GM18517 (cell line): ENCODE measurements at regions not wholly inside any gene's neighbourhood (a gene's known extent, or its start where the extent isn't known, plus 50 kb on each side); places are given as distances from the start of the nearest gene placed in this dataset.

Source experiments
- ATAC-seq: cut with Tn5 transposase; IDR thresholded peaks from one replicate; pipeline ENCODE4 v1.9.1; 2021; ENCODE audit warnings: mild to moderate bottlenecking, moderate library complexity; ENCODE audit not compliant: unreplicated experiment

DNA sequence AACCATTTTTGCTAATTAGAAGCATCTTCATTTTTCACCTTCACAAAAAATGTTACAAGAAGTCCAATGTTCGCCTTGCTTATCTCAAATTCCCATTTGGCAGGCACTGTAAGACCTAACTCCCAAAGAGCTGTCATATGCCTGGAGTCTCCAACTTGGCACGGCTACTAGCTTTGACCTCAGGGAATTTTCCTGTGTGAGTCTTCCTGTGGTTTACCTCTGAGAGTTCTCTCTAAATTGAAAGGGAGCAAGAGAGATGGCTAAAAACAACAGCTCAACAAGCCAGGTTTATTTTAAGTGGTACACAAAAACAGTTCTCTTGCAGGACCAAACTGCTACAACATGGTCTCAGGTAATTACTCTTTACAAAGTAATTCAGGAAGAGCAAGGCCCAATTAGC is 756.0 kb upstream of the ADGRL2 start:
- ATAC-seq: no peak

DNA sequence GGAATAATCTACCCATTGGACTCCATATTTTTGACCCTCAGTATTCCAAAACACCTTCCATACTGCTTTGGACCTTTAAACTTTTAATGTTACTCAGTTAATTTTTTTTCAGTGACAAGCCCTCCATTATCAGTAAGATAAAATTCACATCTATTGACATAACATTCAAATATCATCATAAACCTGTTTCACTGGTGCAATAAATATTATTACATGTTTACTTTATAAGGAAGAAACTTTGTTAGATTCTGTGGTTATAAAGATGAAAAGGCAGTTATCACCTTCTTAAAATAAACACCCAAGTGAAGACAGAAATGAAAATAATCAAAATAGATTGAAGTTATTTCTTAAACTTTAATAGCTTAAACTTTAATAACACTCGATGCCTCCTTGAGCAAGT is 758.5 kb upstream of the ADGRL2 start:
- ATAC-seq: no peak

DNA sequence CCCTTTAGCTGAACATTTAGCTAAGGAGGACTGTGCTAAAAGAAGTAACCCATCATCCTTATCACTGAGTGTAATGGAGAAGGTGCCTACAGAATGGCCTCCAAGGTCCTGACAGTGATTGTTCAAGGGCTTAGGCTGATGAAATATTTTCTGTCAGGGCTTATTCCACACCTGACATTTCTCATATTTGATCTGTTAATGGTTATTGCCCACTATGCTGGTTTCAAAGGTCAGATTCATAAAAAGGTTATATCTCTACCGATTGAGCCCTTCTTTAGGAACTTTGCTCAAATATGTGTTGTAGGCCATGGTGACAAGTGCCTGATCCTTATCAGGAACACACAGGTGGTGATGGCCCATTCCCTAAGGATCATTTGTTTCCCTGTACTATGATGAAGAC is 766.4 kb upstream of the ADGRL2 start:
- ATAC-seq: no peak

DNA sequence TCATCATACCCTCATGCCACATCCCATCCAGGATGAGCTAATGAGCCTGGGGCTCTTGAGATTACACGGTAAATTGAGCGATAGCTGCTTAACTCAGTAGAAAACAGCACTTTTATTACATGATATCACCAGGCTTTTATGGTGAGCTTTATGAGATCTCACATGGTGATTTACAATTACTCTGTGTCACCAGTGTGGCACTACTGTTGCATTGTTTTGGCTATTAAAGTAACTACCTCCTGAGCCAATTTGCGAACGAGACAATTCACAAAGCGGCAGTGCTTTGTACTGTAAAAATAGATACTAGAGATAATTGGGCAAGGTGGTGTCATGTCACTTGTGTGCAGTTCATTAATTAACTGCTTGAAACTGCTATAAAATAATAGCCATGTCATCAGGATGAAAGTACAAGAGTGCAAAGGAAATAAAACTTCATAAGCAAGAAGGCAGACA is 767.7 kb upstream of the ADGRL2 start:
- ATAC-seq: no peak

DNA sequence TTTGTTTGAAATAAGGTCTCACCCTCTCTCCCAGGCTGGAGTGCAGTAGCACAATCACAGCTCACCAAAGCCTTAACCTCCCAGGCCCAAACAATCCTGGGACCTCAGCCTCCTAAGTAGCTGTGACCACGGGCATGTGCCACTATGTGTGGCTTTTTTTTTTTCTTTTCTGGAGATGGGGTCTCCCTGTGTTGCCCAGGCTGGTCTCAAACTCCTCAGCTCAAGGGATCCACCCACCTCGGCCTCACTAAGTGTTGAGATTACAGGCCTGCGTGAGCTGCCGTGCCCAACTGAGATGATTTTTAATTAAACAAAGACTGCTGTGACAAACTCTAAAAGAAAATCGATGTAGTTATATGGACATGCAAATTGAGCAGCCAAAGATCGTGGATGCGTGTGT is 768.4 kb upstream of the ADGRL2 start:
- ATAC-seq: no peak

DNA sequence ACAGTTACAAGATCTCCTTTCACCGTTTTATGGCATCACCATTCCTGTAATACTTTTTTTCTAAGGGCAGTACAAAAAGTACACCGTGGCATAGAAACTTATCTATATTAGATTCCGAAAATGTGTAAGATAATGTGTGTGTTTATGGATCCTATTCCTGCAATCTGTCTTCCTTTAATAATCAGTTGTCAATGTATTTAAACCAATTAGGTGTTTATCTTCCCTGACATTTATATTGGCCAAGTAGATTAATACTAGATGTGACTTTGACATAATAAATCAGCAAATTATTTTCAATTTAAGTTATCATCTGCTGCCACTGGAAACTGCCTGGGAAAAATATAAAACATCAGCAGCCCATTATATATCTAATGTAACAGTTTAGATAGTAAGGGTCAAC is 770.3 kb upstream of the ADGRL2 start:
- ATAC-seq: no peak

DNA sequence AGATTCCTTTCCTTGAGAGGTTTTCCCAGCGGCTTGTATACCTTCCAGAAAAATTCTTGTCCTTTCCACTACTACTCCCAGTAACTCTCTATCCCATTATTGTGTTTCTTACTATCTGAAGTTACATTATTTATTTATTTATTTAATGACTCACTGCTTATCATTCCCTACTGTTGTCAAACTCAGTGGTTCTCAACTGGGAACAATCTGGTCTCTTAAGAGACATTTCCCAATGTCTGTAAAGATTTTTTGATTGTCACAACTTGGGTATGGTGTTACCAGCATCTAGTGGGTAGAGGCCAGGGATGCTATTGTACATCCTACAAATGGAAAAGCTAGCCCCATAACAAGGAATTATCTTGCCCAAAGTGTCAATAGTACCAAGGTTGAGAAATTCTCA is 771.5 kb upstream of the ADGRL2 start:
- ATAC-seq: no peak

DNA sequence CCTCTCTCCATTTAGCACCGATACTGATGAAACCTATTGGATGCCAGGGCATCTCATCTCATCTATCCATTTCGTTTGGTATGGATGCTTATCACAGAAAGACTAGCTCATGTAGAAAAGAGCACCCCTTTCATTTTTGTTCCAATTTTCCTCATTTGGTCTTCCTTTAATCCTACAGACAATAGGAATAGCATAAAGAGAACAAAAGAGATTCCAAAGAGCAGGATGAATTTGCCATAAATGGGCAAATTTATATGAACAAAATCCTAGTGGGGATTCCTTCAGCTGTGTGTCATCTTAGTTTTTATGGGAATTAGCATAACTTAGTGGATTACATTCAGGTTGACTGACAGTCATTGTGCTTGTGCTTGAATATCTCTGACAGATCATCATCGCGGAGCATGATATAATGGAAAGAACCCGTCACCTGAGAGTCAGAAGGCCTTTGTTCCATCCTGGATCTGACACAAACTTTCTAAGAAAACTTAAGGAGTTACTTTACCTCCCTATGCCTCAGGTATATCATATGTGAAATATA is 777.5 kb upstream of the ADGRL2 start:
- ATAC-seq: no peak

DNA sequence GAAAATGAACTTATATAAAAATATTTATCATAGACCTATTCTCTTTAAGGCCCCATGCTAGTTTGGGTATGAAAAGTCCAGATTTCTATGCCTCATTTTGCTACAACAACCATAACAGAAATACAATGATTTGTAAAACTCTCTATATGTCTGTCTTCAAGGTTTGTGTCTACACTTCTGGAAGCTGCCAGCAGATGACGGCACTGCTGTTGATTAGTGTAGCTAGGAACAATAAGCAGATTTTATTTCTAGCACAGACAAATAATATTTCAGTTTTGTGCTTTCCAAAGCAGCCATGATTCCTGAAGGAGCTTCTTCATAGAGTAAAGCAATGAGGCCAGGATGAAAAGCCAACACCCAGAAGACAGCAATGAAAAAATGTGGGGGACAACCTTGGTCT is 779.6 kb upstream of the ADGRL2 start:
- no peak for ATAC-seq

DNA sequence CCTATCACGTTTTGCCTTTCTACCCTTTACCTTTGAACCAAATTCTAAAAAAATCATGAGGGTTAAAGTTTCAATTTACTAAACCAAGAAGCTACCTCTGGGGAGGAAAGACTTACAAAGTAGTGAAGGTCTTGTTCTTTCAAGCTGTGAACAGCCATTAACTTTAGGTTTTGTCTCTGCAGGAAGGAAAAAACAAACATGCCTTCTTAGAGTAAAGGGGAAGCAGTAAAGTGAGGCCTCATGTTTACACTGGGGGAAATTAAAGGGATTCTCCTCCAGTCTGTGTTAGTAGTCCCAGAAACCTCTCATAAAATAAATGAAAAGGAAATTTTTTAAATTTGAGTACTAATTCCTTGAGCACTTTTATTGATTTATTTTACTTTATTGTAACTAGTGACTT is 780.2 kb upstream of the ADGRL2 start:
- ATAC-seq: no peak

DNA sequence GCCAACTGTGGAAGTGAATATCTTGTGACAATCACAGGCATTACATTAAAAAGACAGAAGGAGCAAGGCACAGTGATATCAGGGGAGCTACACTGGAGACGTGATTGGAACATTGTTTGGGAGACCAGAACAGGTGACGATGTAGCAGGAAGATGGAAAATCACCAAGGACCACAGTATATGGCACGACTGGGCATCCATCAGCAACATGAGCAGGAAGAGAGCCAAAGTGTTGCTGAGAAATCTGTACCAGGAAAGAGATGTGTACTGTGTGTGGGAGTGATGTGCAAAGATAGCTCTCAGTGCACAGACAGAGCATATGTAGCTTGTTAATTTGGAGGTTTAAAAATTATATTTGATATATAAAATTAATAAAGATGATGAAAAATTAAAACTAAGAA is 790.6 kb upstream of the ADGRL2 start:
- no peak for ATAC-seq

DNA sequence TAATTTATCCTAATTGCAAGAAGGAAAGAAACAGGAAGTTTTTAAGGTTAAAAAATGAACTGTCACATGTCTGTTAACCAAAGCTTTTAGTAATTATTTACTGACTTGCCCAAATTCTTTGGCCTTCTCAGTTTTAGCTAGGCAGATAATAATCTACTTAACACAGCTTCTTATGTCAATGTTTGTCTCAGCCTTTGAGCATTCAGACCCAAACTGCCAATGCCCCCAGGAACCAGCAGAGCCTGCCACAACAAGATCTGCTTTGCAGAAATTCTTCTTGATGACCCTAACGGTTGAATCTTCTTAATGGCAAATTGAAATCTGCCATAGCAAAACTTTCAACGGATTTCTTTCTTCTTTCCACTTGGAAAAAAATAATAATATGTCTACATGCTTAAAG is 792.4 kb upstream of the ADGRL2 start:
- no peak for ATAC-seq

DNA sequence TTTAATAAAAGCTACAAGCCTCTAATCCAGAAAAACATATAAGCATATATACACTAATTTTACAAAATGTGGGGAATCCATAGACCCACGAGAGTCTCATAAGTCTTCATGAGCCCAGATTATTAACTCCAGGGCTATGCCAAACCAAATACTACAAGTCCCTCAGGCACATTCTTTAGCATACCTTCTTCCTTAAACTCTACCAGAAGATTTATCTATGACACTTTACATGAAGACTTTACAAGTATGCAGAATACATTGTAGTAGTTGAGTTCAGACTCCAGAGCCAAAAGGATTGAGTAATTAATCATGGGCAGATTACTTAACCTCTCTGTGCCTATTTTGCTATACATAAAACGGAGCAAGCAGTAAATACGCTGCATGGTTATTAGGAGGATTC is 793.7 kb upstream of the ADGRL2 start:
- ATAC-seq: no peak

DNA sequence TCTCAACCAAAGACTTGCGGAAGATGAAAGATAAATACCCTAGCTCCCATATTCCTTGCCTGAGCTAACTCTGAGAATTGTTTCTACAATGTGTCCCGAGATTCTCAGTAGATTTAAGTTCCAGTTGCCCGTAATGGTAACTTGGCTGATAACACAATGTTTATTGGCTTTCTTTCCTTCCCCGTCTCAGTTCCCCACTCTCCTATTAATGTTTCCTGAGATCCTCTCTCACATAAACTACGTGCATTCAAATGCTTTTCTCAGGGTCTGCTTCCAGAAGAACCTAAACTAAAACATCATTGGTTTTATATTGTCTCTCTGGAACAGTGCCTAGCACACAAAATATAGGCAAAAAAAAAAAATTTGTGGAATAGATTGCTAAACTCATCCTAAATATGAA is 794.2 kb upstream of the ADGRL2 start:
- no peak for ATAC-seq

DNA sequence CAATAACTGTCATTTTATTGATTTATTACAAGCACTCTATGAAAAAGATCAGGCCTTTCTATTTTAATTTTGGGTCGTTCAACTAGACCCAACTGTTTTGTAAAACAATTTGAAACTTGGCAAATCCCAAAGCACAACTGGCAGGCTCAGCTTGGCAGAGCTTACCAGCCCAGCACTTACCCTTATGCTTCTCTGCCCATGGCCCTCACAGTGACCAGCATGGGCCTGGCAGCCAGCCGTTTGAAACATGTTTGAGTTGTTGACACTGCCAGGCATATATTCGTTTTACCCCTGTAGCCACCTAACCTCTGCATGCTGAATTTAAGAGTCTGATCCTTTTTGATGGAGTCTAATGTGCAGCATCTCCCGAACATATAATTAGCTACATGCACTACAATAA is 796.7 kb upstream of the ADGRL2 start:
- ATAC-seq: no peak

DNA sequence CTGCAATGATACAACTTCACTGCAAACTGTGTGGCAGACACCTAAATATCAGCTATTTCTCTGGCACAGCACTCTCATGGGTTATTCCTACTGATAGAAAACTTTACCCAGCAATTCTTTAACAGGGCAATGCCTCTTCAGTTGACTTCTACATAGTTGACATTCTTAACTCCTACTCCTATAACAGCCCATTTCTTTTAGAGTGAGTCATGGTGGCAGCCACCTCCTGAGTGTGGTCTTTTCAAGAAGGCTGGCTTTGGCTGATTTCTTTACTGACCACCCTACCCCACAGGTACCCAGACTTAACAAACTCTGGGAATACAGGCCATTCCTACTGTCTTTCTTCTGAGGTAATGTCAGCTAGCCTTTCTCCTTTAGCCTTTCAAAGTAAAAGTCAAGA is 805.8 kb upstream of the ADGRL2 start:
- no peak for ATAC-seq

DNA sequence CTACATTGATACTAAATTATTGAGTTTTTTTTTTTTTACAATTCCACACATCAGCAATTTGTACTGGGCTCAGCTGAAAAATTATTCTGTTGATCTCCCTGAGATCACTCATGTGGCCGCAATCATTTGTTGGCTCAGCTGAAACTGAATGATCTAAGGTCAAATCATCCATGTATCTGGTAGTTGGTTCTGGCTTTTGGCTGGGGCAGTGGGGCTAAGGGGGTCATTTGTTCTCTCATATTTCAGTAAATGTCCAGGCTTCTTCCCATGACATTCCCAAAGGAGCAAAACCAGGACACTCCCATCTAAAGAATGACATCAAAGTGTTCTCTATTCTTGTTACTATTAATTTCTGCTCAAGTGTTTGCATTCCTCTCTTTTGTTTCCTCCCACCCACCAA is 806.7 kb upstream of the ADGRL2 start:
- ATAC-seq: no peak

DNA sequence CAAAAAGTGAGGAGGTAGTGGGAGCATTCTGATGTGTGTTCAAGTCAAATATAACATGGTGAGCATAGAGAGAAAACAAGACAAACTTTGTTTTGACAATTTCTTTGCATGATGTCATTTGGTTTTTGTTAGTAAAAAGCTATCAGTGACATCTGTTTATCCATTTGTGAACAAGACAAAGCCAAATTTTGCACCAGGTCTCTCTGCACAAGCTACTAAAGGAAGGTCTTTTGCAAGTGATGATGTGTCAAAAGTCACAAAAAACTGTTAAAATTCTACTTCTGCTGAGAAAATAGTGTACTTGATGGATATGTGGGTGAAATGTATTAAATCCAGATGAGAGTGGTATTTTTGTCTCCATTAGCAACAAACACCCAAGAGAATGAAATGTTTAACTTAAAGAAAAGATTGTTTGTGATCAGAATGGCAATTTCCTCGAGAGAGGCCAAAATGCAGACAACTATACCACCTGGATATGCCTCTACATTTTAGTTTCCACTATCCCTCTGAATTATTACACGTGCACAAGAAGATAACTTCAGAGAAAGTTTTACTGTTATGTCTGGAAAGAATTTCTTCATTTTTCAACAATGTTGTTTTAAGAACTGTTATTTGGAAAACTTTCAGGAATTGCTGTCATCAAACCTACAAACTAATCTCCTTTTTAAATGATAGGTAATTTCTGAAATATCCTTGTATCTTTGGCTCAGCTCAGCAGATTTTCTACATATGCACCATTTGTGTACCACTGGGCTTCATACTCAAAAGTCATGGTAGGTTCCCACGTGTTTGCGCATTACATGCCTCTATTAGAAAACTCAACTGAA is 807.4 kb upstream of the ADGRL2 start:
- no peak for ATAC-seq

DNA sequence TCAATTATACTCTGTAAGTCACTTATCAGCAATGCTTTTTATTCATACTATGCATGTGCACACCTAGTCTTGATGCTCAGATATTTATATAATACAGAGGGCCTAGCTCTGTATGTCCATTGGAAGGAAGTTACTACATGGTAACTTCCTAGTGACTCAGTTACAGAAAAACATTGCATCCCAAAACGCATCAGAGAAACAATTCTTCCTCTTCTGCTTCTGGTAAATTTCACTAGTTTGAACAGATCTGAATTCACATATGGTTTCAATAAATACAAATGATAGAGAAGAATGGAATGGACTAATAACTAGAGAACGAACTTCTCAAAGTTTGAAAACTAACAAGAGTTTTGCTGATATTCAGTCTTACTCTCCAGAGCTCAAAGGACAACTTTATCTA is 811.3 kb upstream of the ADGRL2 start:
- ATAC-seq: no peak

DNA sequence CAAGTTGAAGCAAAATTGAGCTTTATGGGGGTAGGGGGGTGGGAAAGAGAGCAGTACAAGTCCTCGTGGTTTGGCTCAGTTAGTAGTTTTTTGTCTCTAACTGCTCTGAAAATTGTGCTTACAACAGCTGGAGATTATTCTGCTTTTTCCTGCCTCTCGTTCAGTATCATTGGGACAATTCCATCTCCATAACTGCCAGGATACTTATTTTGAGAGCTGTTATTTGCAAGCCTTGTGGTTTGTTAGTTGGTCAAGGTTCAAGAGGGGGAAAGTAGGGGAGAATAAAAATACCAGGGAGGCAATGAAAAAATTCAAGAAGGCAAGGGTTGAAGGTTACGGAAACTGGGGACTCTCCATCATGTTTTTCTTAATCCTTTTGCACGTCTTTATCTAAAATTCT is 811.8 kb upstream of the ADGRL2 start:
- no peak for ATAC-seq

DNA sequence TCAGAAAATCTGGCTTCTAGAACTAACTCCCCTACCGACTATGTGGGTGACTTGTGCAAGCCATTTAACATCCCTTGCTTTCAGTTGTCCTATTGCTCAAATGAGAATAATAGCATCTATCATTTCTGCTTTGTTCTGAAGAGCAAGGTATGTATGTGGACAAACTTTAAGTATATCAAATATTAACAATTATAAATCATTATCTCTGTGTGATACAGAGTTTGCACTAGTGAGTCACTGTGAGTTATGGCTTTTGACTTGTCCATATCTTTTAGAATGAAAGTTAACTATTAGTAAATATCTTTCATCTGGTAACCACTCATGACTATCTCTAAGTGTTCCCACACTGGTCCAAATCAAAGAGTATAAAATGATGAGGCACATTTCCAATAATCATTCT is 812.9 kb upstream of the ADGRL2 start:
- no peak for ATAC-seq

DNA sequence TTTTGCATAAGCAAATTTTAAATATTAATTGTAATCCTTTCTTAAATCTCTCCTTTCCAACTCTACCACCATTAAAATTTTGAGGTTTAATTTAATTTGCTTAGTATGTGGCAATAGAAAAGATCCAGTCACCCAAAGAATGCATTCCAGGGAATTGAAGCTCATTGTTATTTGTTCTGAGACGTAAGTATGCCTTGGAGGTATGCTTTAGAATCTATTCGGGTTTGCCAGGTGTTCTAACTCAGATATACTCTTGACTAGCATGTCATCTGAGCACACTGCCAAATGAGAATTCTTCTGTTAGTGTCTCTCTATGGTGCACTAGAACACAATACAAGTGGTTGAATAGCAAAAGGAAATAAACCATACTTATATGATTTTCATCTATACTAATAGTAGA is 813.6 kb upstream of the ADGRL2 start:
- no peak for ATAC-seq

DNA sequence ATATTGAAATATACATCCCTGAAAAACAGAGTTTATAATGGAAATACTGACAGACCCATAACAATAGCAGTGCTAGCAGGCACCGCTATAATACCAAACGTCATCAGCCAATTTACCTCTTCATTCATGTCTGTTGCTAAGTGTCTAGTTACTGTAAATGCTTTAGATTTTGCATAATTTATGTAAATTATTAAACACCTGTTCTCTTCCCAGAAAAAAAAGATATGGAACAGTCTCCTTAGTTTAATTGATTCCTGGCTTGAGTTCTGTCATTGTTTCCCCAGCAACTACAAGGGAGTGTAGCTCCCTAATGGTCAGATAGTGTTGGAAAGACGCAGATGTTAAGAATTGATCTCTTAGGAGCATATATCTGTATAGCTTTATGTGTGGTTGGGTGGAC is 817.9 kb upstream of the ADGRL2 start:
- no peak for ATAC-seq
